ENCODE measurements at regions not wholly inside any gene's neighbourhood (a gene's known extent, or its start where the extent isn't known, plus 50 kb on each side); places are given as distances from the start of the nearest gene placed in this dataset.
A peak's percentile ranks its signal among the peaks of the same experiment; 100 is the strongest.

DNA sequence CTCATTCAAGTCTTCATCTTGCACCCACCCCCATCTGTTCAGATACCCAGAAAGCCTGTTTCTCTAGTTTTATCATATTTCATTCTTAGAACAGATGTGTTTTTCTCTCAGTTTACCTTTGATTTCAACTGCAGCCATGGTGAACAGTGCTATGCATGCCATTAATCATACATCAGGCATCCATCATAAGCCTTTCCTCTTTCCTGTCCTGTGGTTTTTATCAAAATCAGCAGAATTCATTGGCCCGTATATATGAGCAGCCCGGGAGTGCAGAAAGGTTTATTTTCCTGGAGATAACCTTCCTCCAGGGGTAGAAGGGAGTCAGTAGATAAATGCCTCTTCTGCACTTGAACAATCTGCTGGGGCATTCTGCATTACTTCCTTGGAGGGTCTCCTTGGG is 65.7 kb downstream of the IL21 start:
- DNase-seq = no peak

- DNase-seq = no peak
Measured at GRCh38 chr4:122553432-122553831, 67.4 kb downstream of the IL21 start.

GRCh38 chr4:122552898-122553297 is 68.0 kb downstream of the IL21 start:
- no peak for DNase-seq

- DNase-seq = no peak
Measured at GRCh38 chr4:122548886-122549630, 71.8 kb downstream of the IL21 start.

- DNase-seq = peak; percentile 51
Measured at GRCh38 chr4:122548452-122548851, 72.4 kb downstream of the IL21 start.

GRCh38 chr4:122542411-122543236 is 78.2 kb downstream of the IL21 start:
- peak; percentile 73 for DNase-seq

DNA sequence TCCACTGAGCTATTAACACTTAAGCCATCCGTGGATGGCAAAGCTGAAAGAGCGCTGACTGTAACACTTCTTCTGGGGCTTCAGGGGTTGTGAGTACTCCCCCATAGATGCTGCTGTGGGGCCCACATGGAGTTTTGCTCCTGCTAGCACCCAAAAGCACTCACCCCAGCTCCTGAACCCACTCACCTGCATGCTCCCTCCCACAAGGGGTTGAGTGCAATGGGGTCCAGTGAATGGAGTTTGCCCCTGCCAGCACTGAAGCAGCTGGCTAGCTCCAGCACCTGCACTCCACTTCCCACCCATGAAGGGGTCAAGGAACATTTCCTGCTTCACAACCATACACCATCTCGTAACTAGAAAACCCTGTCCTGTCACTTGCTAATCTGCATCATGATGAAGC is 78.9 kb downstream of the IL21 start:
- no peak for DNase-seq

GRCh38 chr4:122540838-122541237 is 80.0 kb downstream of the IL21 start:
- DNase-seq = no peak

- DNase-seq = peak; percentile 76
Measured at GRCh38 chr4:122539861-122540465, 80.9 kb downstream of the IL21 start.

DNA sequence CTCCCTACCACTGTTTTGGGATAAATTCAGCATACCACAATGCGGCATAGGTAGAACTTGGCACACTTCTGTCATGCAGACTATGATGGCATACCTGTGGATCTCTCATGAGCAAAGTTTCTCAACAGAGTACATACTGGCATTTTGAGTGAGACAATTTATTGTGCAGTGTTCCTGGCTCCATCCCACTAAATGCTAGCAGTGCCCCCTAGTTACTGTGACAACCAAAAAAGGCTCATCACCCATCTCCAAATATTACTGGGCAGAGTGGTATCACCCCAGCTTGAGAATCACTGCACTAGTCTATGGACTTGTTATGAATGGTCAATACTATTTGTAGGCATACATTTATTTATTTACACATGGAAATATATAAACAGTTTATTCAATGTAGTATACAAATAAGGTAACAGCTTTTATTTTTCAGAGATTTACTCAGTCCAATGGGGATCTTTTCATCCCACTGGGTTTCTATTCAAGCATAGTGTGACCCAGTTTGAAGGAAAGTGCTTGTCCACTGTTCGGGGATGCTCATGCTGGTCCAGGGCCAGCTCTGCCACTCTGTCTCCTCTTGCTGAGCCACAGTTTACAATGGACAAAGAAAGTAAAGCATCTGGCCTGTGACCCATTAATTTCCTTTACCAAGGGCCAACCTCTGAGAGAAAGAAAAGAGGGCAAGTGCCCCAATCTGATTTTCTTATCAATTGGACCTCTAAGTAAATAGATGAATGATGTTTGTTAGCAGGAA is 81.0 kb upstream of the IL2 start:
- DNase-seq = no peak

- DNase-seq = no peak
Measured at GRCh38 chr4:122536001-122536400, 79.5 kb upstream of the IL2 start.

GRCh38 chr4:122534776-122535175 is 78.3 kb upstream of the IL2 start:
- DNase-seq = no peak

GRCh38 chr4:122533841-122534240 is 77.3 kb upstream of the IL2 start:
- no peak for DNase-seq

- DNase-seq = no peak
Measured at GRCh38 chr4:122532766-122533165, 76.2 kb upstream of the IL2 start.

DNA sequence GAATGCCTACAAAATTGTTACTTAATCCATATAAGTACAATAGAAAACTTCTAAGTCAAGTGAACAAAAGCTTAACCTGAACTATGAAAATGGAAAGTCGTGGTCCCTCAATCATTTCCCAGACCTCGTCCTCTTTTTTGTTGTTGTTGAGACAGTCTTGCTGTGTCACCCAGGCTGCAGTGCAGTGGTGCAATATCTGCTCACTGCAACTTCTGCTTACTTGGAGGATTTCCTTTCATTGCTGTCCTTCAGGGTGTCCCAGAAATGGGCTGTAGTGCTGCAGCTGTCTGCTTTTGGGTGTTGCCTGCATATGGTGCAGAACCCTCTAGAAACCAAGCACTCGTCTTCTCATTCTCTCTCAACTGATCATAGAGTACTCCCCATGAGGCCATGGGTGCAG is 75.0 kb upstream of the IL2 start:
- no peak for DNase-seq

GRCh38 chr4:122531038-122531437 is 74.5 kb upstream of the IL2 start:
- DNase-seq = no peak

DNA sequence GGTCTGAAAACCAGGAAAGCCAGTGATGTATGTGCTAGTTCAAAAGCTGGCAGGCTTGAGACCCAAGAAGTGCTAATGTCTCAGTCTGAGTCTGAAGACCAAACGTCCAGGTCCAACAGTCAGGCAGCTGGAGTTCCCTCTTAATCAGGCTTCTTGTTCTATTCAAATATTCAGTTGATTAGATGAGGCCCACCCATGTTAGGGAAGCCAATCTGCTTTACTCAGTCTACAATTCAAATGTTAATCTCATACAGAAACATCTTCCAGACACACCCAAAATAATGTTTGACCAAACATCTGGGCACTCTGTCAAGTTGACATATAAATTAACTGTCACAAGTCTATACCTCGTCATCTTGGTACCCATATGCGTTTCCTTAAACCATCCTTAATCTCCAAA is 72.4 kb upstream of the IL2 start:
- no peak for DNase-seq

GRCh38 chr4:122525865-122526264 is 69.3 kb upstream of the IL2 start:
- DNase-seq = no peak

- no peak for DNase-seq
Measured at GRCh38 chr4:122524176-122524575, 67.7 kb upstream of the IL2 start.

GRCh38 chr4:122522944-122523343 is 66.4 kb upstream of the IL2 start:
- no peak for DNase-seq

DNA sequence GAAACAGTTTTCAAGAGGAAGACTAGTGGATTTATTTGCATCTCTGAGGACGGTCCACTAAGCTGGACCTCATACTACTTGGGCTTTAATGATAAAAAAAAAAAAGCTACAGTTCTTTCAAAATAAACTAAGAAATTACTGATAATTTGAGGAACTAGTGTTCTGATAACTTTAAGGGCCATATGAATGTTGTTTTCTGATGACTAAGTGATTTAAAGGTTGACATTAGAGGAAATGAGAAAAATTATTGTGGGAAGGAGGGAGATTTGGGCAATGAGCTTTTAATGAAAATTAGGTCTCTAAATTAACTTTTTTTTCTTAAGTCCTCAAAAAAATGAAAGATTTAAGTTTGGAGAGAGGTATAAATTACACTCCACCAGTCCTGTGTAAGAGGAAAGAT is 60.8 kb upstream of the IL2 start:
- DNase-seq = no peak

- DNase-seq = no peak
Measured at GRCh38 chr4:122516376-122516775, 59.9 kb upstream of the IL2 start.

GRCh38 chr4:122514671-122515070 is 58.1 kb upstream of the IL2 start:
- no peak for DNase-seq

Measured in activated CD4-positive, alpha-beta T cell treated with anti-CD3 and anti-CD28 coated beads, Interleukin-10, Interleukin-2, amounts not matched to agents 100 ng/mL and 50 ng/mL, durations not matched to agents 16 hours and 8 hours (primary cell).